ENCODE measurements at regions not wholly inside any gene's neighbourhood (a gene's known extent, or its start where the extent isn't known, plus 50 kb on each side); places are given as distances from the start of the nearest gene placed in this dataset.

- TF ChIP-seq JUN (CRISPR knock-in tag; IDR thresholded peaks at IDR 0.05) (no peak), ZBTB43 (CRISPR knock-in tag; IDR thresholded peaks at IDR 0.05) (no peak), CTCF (IDR thresholded peaks at IDR 0.05) (no peak), TEAD4 (CRISPR knock-in tag; IDR thresholded peaks at IDR 0.05) (no peak), MAX (CRISPR knock-in tag; IDR thresholded peaks at IDR 0.05) (no peak), NFYB (CRISPR knock-in tag; conservative IDR thresholded peaks at IDR 0.05; ENCODE audit: low read depth) (no peak), IRF2 (CRISPR knock-in tag; IDR thresholded peaks at IDR 0.05; ENCODE audit: borderline replicate concordance, low read depth) (no peak), ATF6 (CRISPR knock-in tag; IDR thresholded peaks at IDR 0.05) (no peak), ESRRA (CRISPR knock-in tag; IDR thresholded peaks at IDR 0.05; ENCODE audit: borderline replicate concordance) (no peak), CBFB (CRISPR knock-in tag; IDR thresholded peaks at IDR 0.05; ENCODE audit: low read depth) (no peak), NR1H2 (CRISPR knock-in tag; IDR thresholded peaks at IDR 0.05) (no peak), FOXJ3 (CRISPR knock-in tag; IDR thresholded peaks at IDR 0.05; ENCODE audit: borderline replicate concordance) (no peak), NR2C2 (CRISPR knock-in tag; IDR thresholded peaks at IDR 0.05) (no peak)
Measured at GRCh38 chr16:9511389-9511788, 419.9 kb downstream of the HAPSTR1 start.

All from WTC11 (cell line).